Cardiac muscle cell (in vitro differentiated cells and primary cell): ENCODE measurements at regions not wholly inside any gene's neighbourhood (a gene's known extent, or its start where the extent isn't known, plus 50 kb on each side); places are given as distances from the start of the nearest gene placed in this dataset.

Source experiments
- DNase-seq, 2 donors: peaks; one replicate each; pipeline versions ENCODE4 v3.0.0 to v3.0.0-alpha.2; 2010 to 2017; ENCODE audit warnings: low read depth in 1 of 2, low spot score in 1 of 2
- H3K27ac ChIP-seq: fragments of 200-600 bp; sonication (generic); 2 replicates; pipeline ENCODE4 v1.5.1; 2016
- H3K27me3 ChIP-seq: fragments of 200-600 bp; sonication (generic); 2 replicates; pipeline ENCODE4 v1.6.0; 2016; ENCODE audit warnings: control low read depth
- H3K36me3 ChIP-seq: fragments of 200-600 bp; sonication (generic); 2 replicates; pipeline ENCODE4 v1.5.1; 2016; ENCODE audit warnings: control low read depth
- H3K4me1 ChIP-seq: fragments of 200-600 bp; sonication (generic); 2 replicates; pipeline ENCODE4 v1.8.1; 2017; ENCODE audit warnings: low read depth, mild to moderate bottlenecking, mixed run types
- H3K4me3 ChIP-seq: fragments of 200-600 bp; sonication (generic); 2 replicates; pipeline ENCODE4 v1.5.1; 2016; ENCODE audit warnings: mild to moderate bottlenecking
- H3K9me3 ChIP-seq: fragments of 200-600 bp; sonication (generic); 2 replicates; pipeline ENCODE4 v1.5.1; 2017; ENCODE audit warnings: low read depth, mild to moderate bottlenecking, control low read depth
- TF ChIP-seq, protein P1 (sequence below): IDR thresholded peaks from 2 replicates; pipeline ENCODE4 v1.5.1; 2012; ENCODE audit warnings: low read depth, mild to moderate bottlenecking, low read length

DNA sequence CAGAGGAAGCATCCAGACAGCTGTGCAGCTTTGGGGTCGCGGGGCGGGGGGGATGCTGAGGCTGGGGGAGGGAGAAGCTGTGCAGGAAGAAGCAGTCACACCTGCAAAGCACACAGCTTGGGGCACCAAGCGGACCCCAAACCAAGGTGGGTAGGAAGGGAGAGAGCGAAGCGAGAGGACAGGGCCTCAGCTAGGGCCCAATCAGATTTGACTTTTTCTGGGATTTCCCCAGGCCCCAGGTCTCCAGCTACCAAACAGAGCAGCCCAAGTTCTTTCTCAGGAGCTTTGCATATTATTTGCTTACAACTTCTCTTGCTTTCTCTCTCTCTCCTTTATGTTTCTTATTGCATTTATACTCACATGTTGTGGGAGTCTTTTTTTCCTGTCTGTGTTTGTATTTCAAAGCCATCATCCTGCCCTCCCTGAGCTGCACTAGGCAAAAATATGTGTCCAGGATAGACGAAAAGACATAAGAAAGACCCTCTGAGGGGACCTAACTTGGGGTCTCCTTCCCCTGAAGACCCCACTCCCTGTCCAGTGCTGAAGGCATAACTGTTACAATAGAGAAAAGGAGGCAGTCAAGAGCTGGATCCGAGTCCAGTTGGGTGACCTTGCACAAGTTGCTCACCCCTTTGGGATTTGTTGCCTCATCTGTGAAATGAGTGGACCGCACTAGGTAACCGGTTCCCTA is 50.6 kb upstream of the SMNDC1 start:
- Histone ChIP-seq H3K9me3 (no peaks in the 10 kb centered on the region), H3K27ac (no peak overlapping the region), H3K4me3 (no peak overlapping the region), H3K36me3 (no peaks in the 10 kb centered on the region), H3K27me3 (no peaks in the 10 kb centered on the region), H3K4me1 (peaks cover 12% of the 10 kb centered on the region)
- no peak for DNase-seq
- TF ChIP-seq, protein P1, sequence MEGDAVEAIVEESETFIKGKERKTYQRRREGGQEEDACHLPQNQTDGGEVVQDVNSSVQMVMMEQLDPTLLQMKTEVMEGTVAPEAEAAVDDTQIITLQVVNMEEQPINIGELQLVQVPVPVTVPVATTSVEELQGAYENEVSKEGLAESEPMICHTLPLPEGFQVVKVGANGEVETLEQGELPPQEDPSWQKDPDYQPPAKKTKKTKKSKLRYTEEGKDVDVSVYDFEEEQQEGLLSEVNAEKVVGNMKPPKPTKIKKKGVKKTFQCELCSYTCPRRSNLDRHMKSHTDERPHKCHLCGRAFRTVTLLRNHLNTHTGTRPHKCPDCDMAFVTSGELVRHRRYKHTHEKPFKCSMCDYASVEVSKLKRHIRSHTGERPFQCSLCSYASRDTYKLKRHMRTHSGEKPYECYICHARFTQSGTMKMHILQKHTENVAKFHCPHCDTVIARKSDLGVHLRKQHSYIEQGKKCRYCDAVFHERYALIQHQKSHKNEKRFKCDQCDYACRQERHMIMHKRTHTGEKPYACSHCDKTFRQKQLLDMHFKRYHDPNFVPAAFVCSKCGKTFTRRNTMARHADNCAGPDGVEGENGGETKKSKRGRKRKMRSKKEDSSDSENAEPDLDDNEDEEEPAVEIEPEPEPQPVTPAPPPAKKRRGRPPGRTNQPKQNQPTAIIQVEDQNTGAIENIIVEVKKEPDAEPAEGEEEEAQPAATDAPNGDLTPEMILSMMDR: no peak

DNA sequence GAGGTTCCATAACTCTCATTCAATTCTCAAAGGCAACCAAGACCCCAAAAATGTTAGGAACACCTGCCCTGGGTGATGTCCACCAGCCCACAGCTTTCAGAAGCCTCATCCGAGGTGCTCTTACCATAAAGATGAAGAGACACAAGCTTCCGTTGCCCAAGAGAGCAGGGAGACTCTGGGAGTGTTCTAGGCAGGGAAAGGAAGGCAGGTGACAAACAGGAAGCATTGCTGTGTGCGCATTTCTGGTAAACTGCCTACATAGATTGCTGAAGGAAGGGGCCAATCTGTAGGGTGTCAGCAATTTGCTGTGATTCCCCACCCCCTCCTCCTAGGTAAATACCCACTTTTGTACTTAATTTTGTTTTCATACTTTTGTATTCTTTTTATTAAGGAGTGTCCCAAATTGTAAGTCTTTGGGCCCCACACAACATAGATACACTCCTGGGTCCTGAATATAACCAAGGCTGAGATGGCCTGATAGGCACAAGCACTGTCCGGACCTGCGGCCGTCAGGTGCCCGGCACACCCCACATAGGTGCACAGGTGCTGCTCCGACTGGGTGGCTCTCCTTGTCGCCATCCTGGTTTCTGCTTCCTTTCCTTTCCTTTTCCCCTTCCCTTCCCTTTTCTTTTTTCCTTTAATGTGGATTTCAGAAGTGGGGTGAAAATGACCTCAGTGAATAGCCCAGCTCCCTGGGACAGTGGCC is 51.4 kb upstream of the SMNDC1 start:
- Histone ChIP-seq H3K4me1 (peaks cover 12% of the 10 kb centered on the region), H3K9me3 (no peaks in the 10 kb centered on the region), H3K36me3 (no peaks in the 10 kb centered on the region), H3K27me3 (no peaks in the 10 kb centered on the region), H3K4me3 (no peak overlapping the region), H3K27ac (no peak overlapping the region)
- DNase-seq: no peak
- TF ChIP-seq, protein P1: no peak

DNA sequence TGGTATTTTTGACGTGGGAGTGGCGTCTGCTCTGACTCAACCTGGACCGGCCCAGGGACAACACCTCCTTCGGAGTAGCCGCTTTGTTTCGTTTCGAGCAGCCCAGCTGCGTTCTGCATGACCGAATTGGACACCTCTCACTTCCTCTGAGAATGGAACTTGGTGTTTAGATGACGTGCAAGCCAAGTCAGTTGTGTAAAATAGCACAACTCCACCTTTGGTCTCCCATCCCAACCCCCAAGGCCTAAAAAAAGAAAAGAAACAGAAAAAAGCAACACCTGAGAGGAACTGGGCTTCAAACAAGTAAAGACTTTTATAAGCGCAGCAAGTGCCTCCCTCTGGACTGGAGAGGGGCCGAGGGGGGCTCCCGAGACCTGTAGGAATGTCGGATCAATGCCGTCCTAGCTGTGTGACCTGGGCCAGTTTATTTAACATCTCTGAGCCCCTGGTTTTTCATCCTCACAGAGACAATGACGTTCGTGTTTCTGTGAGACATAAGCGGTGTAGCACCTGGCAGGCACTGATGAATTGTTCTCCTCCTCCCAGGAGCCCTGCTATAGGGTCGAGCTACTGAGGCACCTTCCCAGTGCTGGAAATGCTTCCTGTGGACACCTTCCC is 52.0 kb upstream of the SMNDC1 start:
- Histone ChIP-seq H3K36me3 (no peaks in the 10 kb centered on the region), H3K27ac (no peak overlapping the region), H3K4me3 (no peak overlapping the region), H3K9me3 (no peaks in the 10 kb centered on the region), H3K27me3 (no peaks in the 10 kb centered on the region), H3K4me1 (peaks cover 15% of the 10 kb centered on the region)
- TF ChIP-seq, protein P1: no peak
- peak in 1 of 2 donors; percentile 51 for DNase-seq

DNA sequence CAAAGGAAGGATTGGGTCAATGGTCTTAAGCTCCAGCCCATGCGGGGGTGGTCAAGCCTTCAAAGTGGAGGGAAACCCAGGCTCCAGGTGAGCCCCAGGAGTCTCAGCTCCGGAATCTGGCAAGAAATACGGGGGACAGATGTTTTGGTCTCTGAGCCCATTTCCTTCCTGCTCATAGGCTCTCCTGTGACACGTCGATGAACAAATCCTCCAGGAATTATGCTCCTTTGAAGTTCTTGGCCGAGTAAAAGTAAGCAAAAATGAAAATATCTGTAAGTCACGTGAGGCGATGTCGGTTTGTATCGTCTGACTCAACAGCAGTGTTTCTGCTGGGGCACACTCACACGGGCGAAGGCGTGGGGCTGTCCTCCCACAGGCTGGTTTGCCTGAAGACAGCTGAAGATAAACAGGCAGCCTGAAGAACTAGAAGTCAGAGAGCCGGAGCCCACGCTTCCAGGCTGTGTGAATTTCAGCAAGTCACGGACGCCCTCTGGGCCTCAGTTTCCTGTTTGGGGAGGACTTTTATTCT is 52.6 kb upstream of the SMNDC1 start:
- DNase-seq: peak; percentile 24 to 91
- Histone ChIP-seq H3K36me3 (no peaks in the 10 kb centered on the region), H3K4me1 (peaks cover 21% of the 10 kb centered on the region), H3K27me3 (no peaks in the 10 kb centered on the region), H3K4me3 (no peak overlapping the region), H3K27ac (no peak overlapping the region), H3K9me3 (no peaks in the 10 kb centered on the region)
- TF ChIP-seq, protein P1: no peak

DNA sequence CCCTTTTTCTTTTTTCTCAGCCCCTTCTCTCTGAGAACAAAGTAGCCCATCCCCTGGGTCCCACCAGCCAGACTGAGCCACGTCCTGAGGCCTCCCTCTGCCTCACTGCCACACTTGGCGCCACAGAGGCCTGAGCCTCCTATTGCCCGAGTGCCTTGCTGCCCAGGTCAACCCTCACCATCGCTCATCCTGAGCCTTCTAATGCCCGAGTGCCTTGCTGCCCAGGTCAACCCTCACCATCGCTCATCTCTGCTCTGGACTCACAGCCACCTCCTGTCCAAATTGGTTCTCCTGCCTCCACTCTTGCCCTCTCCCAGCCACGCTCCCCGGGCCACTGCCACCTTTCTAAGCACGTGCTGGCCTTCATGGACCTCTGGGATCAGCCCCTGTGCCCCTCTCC is 53.2 kb upstream of the SMNDC1 start:
- DNase-seq: no peak
- Histone ChIP-seq H3K9me3 (no peaks in the 10 kb centered on the region), H3K27ac (no peak overlapping the region), H3K4me1 (peaks cover 21% of the 10 kb centered on the region), H3K4me3 (no peak overlapping the region), H3K36me3 (no peaks in the 10 kb centered on the region), H3K27me3 (no peaks in the 10 kb centered on the region)
- TF ChIP-seq, protein P1: no peak
